HCT116 (cell line): ENCODE measurements at regions not wholly inside any gene's neighbourhood (a gene's known extent, or its start where the extent isn't known, plus 50 kb on each side); places are given as distances from the start of the nearest gene placed in this dataset.

Source experiments
- ATAC-seq: fragments of 200-7000 bp; cut with Tn5 transposase; 2 replicates; pipeline ENCODE4 v1.9.1; 2020; ENCODE audit warnings: mild to moderate bottlenecking, moderate library complexity
- BruUV-seq: library from RNA; stranded (reverse); fragments of 400-500 nt; replicated peaks from 2 replicates; lab custom pipeline; 2021; lab: Mats Ljungman, UMichigan
- CTCF ChIA-PET: fragments of 300-600 bp; sonication (Branson Sonifier 250); formaldehyde crosslinking; loops from one replicate; lab custom pipeline; 2021; ENCODE audit warnings: antibody characterized with exemption; lab: Charles Lee
- POLR2A ChIA-PET: fragments of 300-600, 350-600 bp; sonication (Branson Sonifier 250); formaldehyde crosslinking; loops from one replicate; lab custom pipeline; 2021; ENCODE audit warnings: antibody characterized with exemption; lab: Charles Lee
- RAD21 ChIA-PET, 2 experiments: fragments of 300-600 bp; sonication (Branson Sonifier 250); formaldehyde crosslinking; loops; one replicate each; lab custom pipeline; 2023; ENCODE audit warnings: low total read pairs in 2 of 2; ENCODE audit not compliant: uncharacterized antibody in 2 of 2, unreplicated experiment in 2 of 2, low non-redundant PET in 1 of 2; lab: Charles Lee
- DNase-seq: peaks from one replicate; pipeline ENCODE4 v3.0.0-alpha.2; 2010; ENCODE audit warnings: low read depth, low spot score
- H2AFZ ChIP-seq: fragments of 200-600 bp; shearing (Covaris generic), sonication (generic); 2 replicates; pipeline ENCODE4 v1.6.1; 2017; ENCODE audit warnings: low read depth, mixed run types, mixed read lengths, antibody characterized with exemption, low read length; ENCODE audit not compliant: poor library complexity, severe bottlenecking
- H3K27ac ChIP-seq: 2 replicates; pipeline ENCODE4 v1.5.1; 2012; ENCODE audit warnings: low read depth, low read length
- H3K27me3 ChIP-seq: fragments of 200-600 bp; sonication (generic); 2 replicates; pipeline ENCODE4 v1.6.1; 2016; ENCODE audit warnings: mixed run types, low read length, mixed read lengths; ENCODE audit not compliant: insufficient read depth
- H3K36me3 ChIP-seq, 2 experiments: fragments of 200-500 bp in 1 of 2; fragments of 200-600 bp in 1 of 2; sonication (Bioruptor generic) in 1 of 2; sonication (generic) in 1 of 2; 2 replicates each; pipeline versions ENCODE4 v1.5.1 to v1.6.1; 2014 to 2016; ENCODE audit warnings: low read length in 2 of 2, inconsistent platforms in 1 of 2, mixed read lengths in 1 of 2, mixed run types in 1 of 2; ENCODE audit not compliant: insufficient read depth in 2 of 2, control insufficient read depth in 1 of 2
- H3K4me1 ChIP-seq, 2 experiments: fragments of 200-600 bp in 1 of 2; sonication (generic) in 1 of 2; 2 replicates each; pipeline versions ENCODE4 v1.5.1 to v1.6.1; 2012 to 2017; ENCODE audit warnings: low read length in 2 of 2, inconsistent platforms in 1 of 2, mild to moderate bottlenecking in 1 of 2, mixed read lengths in 1 of 2, mixed run types in 1 of 2, moderate library complexity in 1 of 2; ENCODE audit not compliant: insufficient read depth in 2 of 2, control insufficient read depth in 1 of 2
- H3K4me2 ChIP-seq: fragments of 200-600 bp; sonication (generic); 2 replicates; pipeline ENCODE4 v1.6.1; 2017; ENCODE audit warnings: mixed run types, low read length, mixed read lengths
- H3K4me3 ChIP-seq, 2 experiments: fragments of 200-600 bp in 1 of 2; sonication (generic) in 1 of 2; replicated peaks in 1 of 2; 2 replicates each; pipeline ENCODE4 v1.5.1; 2011 to 2016; ENCODE audit warnings: low read length in 2 of 2, control low read depth in 1 of 2, low read depth in 1 of 2, mild to moderate bottlenecking in 1 of 2, mixed read lengths in 1 of 2, mixed run types in 1 of 2
- H3K79me2 ChIP-seq: fragments of 200-600 bp; sonication (generic); 2 replicates; pipeline ENCODE4 v1.6.1; 2017; ENCODE audit warnings: mild to moderate bottlenecking, mixed run types, low read length, moderate library complexity, mixed read lengths; ENCODE audit not compliant: insufficient read depth
- H3K9ac ChIP-seq: fragments of 200-600 bp; sonication (generic); 2 replicates; pipeline ENCODE4 v1.6.1; 2016; ENCODE audit warnings: low read length, mixed read lengths
- H3K9me2 ChIP-seq: fragments of 200-600 bp; sonication (generic), shearing (Covaris generic); 2 replicates; pipeline ENCODE4 v1.6.1; 2017; ENCODE audit warnings: mixed run types, mild to moderate bottlenecking, moderate library complexity; ENCODE audit not compliant: insufficient read depth
- H3K9me3 ChIP-seq, 2 experiments: fragments of 200-500 bp in 1 of 2; fragments of 200-600 bp in 1 of 2; sonication (Bioruptor generic) in 1 of 2; sonication (generic) in 1 of 2; 2 replicates each; pipeline ENCODE4 v1.6.1; 2014 to 2017; ENCODE audit warnings: low read length in 2 of 2, mixed read lengths in 2 of 2, inconsistent platforms in 1 of 2, low read depth in 1 of 2, mild to moderate bottlenecking in 1 of 2, mixed run types in 1 of 2, moderate library complexity in 1 of 2; ENCODE audit not compliant: control insufficient read depth in 1 of 2, insufficient read depth in 1 of 2
- H4K20me1 ChIP-seq: fragments of 200-600 bp; sonication (generic), shearing (Covaris generic); 2 replicates; pipeline ENCODE4 v1.6.1; 2017; ENCODE audit warnings: mixed run types, mild to moderate bottlenecking, moderate library complexity; ENCODE audit not compliant: insufficient read depth
- CEBPB ChIP-seq: IDR thresholded peaks from 2 replicates; pipeline ENCODE4 v1.6.1; 2012; ENCODE audit warnings: low read depth
- EGR1 ChIP-seq: IDR thresholded peaks from 2 replicates; pipeline ENCODE4 v1.6.1; 2012; ENCODE audit warnings: low read depth
- ELF1 ChIP-seq: IDR thresholded peaks from 2 replicates; pipeline ENCODE4 v1.6.1; 2012; ENCODE audit warnings: low read depth, borderline replicate concordance
- EZH2 ChIP-seq: fragments of 200-600 bp; sonication (generic); IDR thresholded peaks from 2 replicates; pipeline ENCODE4 v1.6.1; 2017; ENCODE audit warnings: antibody characterized with exemption, mixed run types
- EZH2phosphoT487 ChIP-seq: fragments of 200-600 bp; IDR thresholded peaks from 2 replicates; pipeline ENCODE4 v1.6.1; 2018; ENCODE audit warnings: antibody characterized with exemption, borderline replicate concordance
- FOSL1 ChIP-seq: IDR thresholded peaks from 2 replicates; pipeline ENCODE4 v1.6.1; 2012; ENCODE audit warnings: low read depth
- POLR2A ChIP-seq: IDR thresholded peaks from 2 replicates; pipeline ENCODE4 v1.7.0; 2011; ENCODE audit warnings: borderline replicate concordance; ENCODE audit not compliant: insufficient read depth, insufficient read length; ENCODE audit errors: extremely low read depth
- POLR2AphosphoS5 ChIP-seq: IDR thresholded peaks from 2 replicates; pipeline ENCODE4 v1.6.1; 2011; ENCODE audit warnings: mild to moderate bottlenecking, low read depth, low read length, moderate library complexity
- RAD21 ChIP-seq: IDR thresholded peaks from 2 replicates; pipeline ENCODE4 v1.6.1; 2012; ENCODE audit warnings: low read depth, mild to moderate bottlenecking
- SIN3A ChIP-seq: IDR thresholded peaks from 2 replicates; pipeline ENCODE4 v1.6.1; 2012; ENCODE audit warnings: low read depth
- SP1 ChIP-seq: IDR thresholded peaks from 2 replicates; pipeline ENCODE4 v1.6.1; 2012; ENCODE audit warnings: low read depth
- ZNF274 ChIP-seq: fragments of 200-500 bp; sonication (Bioruptor generic); IDR thresholded peaks from 2 replicates; pipeline ENCODE4 v1.6.1; 2014; ENCODE audit warnings: mild to moderate bottlenecking, low read depth, low read length, inconsistent platforms
- intact Hi-C: fragments of 100-400 bp; cut with micrococcal nuclease; formaldehyde crosslinking; loops from 2 replicates; pipeline ENCODE4 v1.10.0; 2022
- TF ChIP-seq, protein P1 (sequence below): IDR thresholded peaks from 2 replicates; pipeline ENCODE4 v1.6.1; 2012; ENCODE audit warnings: low read depth
- TF ChIP-seq, protein P2 (sequence below): IDR thresholded peaks from 2 replicates; pipeline ENCODE4 v1.6.1; 2012
- TF ChIP-seq, protein P3 (sequence below): IDR thresholded peaks from 2 replicates; pipeline ENCODE4 v1.6.1; 2012

DNA sequence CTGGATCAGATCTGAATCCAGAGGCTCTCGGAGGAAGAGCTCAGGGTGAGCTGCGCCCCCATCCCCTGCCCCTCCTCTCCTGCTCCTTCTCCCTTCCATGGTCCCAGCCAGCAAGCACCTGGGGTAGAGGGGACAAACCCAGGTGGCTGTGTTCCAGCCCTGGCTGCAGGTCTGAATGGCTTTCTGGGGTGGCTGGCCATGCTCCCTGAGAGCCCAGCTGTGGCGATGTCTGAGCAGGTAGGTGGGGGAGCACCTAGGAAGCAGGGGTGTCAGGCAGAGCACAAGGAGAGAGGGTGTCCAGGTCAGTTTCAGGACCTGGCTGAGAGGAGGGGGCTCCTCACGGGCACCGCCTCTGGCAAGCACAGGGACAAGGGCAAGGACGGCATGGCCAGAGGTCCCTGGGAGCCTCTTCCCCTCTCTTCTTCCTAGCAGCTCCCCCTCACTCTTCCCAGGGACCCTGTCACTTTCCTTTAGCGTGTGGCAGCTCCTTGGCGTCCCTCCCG, 310.0 kb downstream of the SEC14L1 start (continued):
- TF ChIP-seq SP1 (no peak), POLR2AphosphoS5 (no peak), EZH2 (no peak)
- TF ChIP-seq, protein P1, sequence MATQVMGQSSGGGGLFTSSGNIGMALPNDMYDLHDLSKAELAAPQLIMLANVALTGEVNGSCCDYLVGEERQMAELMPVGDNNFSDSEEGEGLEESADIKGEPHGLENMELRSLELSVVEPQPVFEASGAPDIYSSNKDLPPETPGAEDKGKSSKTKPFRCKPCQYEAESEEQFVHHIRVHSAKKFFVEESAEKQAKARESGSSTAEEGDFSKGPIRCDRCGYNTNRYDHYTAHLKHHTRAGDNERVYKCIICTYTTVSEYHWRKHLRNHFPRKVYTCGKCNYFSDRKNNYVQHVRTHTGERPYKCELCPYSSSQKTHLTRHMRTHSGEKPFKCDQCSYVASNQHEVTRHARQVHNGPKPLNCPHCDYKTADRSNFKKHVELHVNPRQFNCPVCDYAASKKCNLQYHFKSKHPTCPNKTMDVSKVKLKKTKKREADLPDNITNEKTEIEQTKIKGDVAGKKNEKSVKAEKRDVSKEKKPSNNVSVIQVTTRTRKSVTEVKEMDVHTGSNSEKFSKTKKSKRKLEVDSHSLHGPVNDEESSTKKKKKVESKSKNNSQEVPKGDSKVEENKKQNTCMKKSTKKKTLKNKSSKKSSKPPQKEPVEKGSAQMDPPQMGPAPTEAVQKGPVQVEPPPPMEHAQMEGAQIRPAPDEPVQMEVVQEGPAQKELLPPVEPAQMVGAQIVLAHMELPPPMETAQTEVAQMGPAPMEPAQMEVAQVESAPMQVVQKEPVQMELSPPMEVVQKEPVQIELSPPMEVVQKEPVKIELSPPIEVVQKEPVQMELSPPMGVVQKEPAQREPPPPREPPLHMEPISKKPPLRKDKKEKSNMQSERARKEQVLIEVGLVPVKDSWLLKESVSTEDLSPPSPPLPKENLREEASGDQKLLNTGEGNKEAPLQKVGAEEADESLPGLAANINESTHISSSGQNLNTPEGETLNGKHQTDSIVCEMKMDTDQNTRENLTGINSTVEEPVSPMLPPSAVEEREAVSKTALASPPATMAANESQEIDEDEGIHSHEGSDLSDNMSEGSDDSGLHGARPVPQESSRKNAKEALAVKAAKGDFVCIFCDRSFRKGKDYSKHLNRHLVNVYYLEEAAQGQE = no peak
- TF ChIP-seq, protein P2, sequence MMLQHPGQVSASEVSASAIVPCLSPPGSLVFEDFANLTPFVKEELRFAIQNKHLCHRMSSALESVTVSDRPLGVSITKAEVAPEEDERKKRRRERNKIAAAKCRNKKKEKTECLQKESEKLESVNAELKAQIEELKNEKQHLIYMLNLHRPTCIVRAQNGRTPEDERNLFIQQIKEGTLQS = no peak
- TF ChIP-seq, all 23 proteins: peak for 0

DNA sequence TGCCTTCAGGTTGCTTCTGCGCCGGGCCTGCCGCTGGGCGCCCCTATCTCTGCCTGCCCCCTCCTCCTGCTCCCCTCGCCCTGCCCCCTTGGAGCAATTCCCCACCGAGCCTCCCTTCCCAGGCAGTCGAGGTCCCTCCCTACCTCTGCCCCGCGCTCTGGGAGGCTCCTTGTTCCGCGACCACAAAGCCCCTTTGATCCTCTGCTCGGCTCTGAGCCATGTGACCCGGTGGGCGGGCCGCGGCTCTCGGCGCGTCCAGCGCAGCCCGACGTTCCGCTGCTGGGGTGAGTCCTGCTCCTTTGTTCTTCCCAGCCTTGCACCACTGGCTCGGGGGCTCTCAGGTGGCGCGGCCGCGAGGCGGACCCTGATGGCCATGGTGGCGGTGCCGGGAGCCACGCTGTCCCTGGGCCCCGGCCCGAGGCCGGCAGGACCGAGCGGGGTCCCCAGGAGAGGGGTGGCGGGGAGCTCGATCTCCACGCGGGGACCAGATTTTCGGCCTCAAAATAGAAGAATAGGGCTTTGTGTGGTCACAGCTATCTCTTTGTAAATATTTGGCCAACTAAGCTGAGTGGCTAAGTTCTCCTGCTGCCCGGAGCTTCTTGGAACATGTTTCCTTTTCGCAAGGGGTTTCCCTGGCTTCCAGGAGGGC, 310.6 kb downstream of the SEC14L1 start:
- DNase-seq = no peak
- ChIA-PET CTCF (interaction anchor here (1.6 kb wide), 1 partner anchor 22 kb away, joined by 4 read pairs; no protein-coding TSS in a partner anchor), RAD21 (no interaction called here), POLR2A (no interaction called here)
- peak; percentile 31; the same call in 1 of the 2 replicates for ATAC-seq
- Histone ChIP-seq H3K27me3 (no peaks in the 10 kb centered on the region), H3K4me1 (peaks cover 25 to 39% of the 10 kb centered on the region in 2 experiments), H3K27ac (no peak overlapping the region; the same call in 1 of the 2 replicates), H3K9me2 (no peaks in the 10 kb centered on the region), H3K9ac (no peak overlapping the region), H2AFZ (no peak overlapping the region), H3K4me2 (no peak overlapping the region), H3K9me3 (no peaks in the 10 kb centered on the region), H3K4me3 (no peak overlapping the region), H3K36me3 (no peaks in the 10 kb centered on the region), H4K20me1 (no peaks in the 10 kb centered on the region; the same call in 1 of the 2 replicates), H3K79me2 (peaks cover 79% of the 10 kb centered on the region)
- intact Hi-C loops = no loop called here
- TF ChIP-seq EZH2phosphoT487 (no peak), FOSL1 (no peak), SP1 (no peak), CEBPB (no peak), SIN3A (no peak), RAD21 (no peak), ELF1 (no peak), POLR2AphosphoS5 (no peak), ZNF274 (no peak), EGR1 (no peak), POLR2A (no peak)
- TF ChIP-seq, protein P1 = no peak
- TF ChIP-seq, protein P3, sequence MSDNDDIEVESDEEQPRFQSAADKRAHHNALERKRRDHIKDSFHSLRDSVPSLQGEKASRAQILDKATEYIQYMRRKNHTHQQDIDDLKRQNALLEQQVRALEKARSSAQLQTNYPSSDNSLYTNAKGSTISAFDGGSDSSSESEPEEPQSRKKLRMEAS = no peak
- BruUV-seq = no TSS peak
